Parathyroid adenoma (tissue), 2 donors: ENCODE measurements at regions not wholly inside any gene's neighbourhood (a gene's known extent, or its start where the extent isn't known, plus 50 kb on each side); places are given as distances from the start of the nearest gene placed in this dataset.

Experiments used
- H2AFZ ChIP-seq: fragments of 300-600 bp; sonication (generic); one replicate; pipeline ENCODE4 v1.7.0; 2017; ENCODE audit warnings: antibody characterized with exemption, mild to moderate bottlenecking
- H3K27ac ChIP-seq: fragments of 300-600 bp; sonication (generic); one replicate; pipeline ENCODE4 v1.7.0; 2017
- H3K27me3 ChIP-seq: fragments of 300-600 bp; sonication (generic); one replicate; pipeline ENCODE4 v1.7.0; 2017; ENCODE audit warnings: low read length; ENCODE audit not compliant: control insufficient read depth, insufficient read depth
- H3K36me3 ChIP-seq: fragments of 300-600 bp; sonication (generic); one replicate; pipeline ENCODE4 v1.7.0; 2017; ENCODE audit warnings: low read length; ENCODE audit not compliant: control insufficient read depth, insufficient read depth
- H3K4me1 ChIP-seq: fragments of 300-600 bp; sonication (generic); one replicate; pipeline ENCODE4 v1.7.0; 2017; ENCODE audit warnings: control low read depth
- H3K4me2 ChIP-seq: fragments of 300-600 bp; sonication (generic); one replicate; pipeline ENCODE4 v1.7.0; 2017; ENCODE audit warnings: low read length
- H3K4me3 ChIP-seq: fragments of 300-600 bp; sonication (generic); one replicate; pipeline ENCODE4 v1.7.0; 2017; ENCODE audit warnings: low read depth, low read length
- H3K79me2 ChIP-seq: fragments of 300-600 bp; sonication (generic); one replicate; pipeline ENCODE4 v1.7.0; 2017; ENCODE audit warnings: control low read depth
- H3K9ac ChIP-seq: fragments of 300-600 bp; sonication (generic); one replicate; pipeline ENCODE4 v1.7.0; 2017; ENCODE audit warnings: mild to moderate bottlenecking
- H3K9me3 ChIP-seq: fragments of 300-600 bp; sonication (generic); one replicate; pipeline ENCODE4 v1.7.0; 2017; ENCODE audit warnings: low read length; ENCODE audit not compliant: control insufficient read depth
- TF ChIP-seq, protein P1 (sequence below): fragments of 300-600 bp; sonication (generic); IDR thresholded peaks from one replicate; pipeline ENCODE4 v1.7.0; 2017; ENCODE audit warnings: antibody characterized with exemption, mild to moderate bottlenecking
- donor health status: primary hyperparathyroidism.

- no peak overlapping the region for H3K4me2 ChIP-seq
- no peaks in the 10 kb centered on the region for H3K9me3 ChIP-seq
- no peak overlapping the region for H2AFZ ChIP-seq
- no peaks in the 10 kb centered on the region for H3K36me3 ChIP-seq
- H3K27me3 ChIP-seq: no peaks in the 10 kb centered on the region
- H3K79me2 ChIP-seq: no peaks in the 10 kb centered on the region
- H3K9ac ChIP-seq: no peak overlapping the region
- TF ChIP-seq, protein P1, sequence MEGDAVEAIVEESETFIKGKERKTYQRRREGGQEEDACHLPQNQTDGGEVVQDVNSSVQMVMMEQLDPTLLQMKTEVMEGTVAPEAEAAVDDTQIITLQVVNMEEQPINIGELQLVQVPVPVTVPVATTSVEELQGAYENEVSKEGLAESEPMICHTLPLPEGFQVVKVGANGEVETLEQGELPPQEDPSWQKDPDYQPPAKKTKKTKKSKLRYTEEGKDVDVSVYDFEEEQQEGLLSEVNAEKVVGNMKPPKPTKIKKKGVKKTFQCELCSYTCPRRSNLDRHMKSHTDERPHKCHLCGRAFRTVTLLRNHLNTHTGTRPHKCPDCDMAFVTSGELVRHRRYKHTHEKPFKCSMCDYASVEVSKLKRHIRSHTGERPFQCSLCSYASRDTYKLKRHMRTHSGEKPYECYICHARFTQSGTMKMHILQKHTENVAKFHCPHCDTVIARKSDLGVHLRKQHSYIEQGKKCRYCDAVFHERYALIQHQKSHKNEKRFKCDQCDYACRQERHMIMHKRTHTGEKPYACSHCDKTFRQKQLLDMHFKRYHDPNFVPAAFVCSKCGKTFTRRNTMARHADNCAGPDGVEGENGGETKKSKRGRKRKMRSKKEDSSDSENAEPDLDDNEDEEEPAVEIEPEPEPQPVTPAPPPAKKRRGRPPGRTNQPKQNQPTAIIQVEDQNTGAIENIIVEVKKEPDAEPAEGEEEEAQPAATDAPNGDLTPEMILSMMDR: no peak
- no peaks in the 10 kb centered on the region for H3K4me1 ChIP-seq
- H3K27ac ChIP-seq: no peak overlapping the region
- H3K4me3 ChIP-seq: no peak overlapping the region
These were observed 2031.8 kb upstream of the CDH6 start for GRCh38 chr5:29161399-29162291.

DNA sequence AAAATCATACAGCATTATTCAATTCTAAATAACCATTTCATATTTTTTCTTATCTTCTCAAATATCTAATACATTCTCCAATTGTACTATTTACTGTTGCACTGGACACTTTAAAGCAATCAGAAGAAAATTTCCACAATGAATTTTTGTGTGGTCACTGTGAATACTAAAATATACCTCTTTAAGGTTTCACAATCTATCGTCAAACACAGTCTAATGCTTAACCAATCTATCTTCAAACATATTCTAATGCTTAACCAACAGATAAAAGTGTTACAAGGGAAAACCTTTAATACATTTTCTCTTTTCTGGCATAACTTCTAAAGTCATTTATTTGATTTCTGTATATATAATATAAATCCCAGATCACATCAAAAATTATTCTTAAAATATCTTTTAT lies 2035.5 kb upstream of the CDH6 start:
- Histone ChIP-seq H3K9me3 (no peaks in the 10 kb centered on the region), H3K36me3 (no peaks in the 10 kb centered on the region), H3K27ac (no peak overlapping the region), H3K4me3 (no peak overlapping the region), H2AFZ (no peak overlapping the region), H3K27me3 (no peaks in the 10 kb centered on the region), H3K79me2 (no peaks in the 10 kb centered on the region), H3K9ac (no peak overlapping the region), H3K4me2 (no peak overlapping the region), H3K4me1 (no peaks in the 10 kb centered on the region)
- TF ChIP-seq, protein P1: no peak

GRCh38 chr5:29150840-29151239 lies 2042.6 kb upstream of the CDH6 start:
- Histone ChIP-seq H3K4me3 (no peak overlapping the region), H3K4me1 (no peaks in the 10 kb centered on the region), H3K27me3 (no peaks in the 10 kb centered on the region), H2AFZ (no peak overlapping the region), H3K79me2 (no peaks in the 10 kb centered on the region), H3K27ac (no peak overlapping the region), H3K9me3 (no peaks in the 10 kb centered on the region), H3K4me2 (no peak overlapping the region), H3K9ac (no peak overlapping the region), H3K36me3 (no peaks in the 10 kb centered on the region)
- TF ChIP-seq, protein P1: no peak

DNA sequence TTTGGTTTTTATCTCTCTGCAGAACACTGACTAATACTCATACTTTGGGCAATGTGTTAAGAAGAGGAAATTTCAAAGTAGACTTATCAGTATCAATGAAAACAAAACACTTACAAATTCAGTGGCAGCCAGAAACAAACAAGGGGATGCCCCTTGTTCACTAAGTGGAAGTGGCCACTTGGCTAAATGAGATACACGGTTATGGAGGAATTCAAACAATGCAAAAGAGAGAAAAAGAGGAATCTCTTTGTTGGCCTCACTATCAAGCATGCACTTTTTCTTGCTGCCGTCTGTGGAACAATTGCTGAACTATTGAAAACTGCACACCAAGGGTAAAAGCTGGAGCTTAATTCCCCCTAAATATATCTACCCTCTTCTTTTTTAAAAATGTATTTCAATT lies 2044.9 kb upstream of the CDH6 start:
- H3K4me2 ChIP-seq: no peak overlapping the region
- H2AFZ ChIP-seq: no peak overlapping the region
- H3K4me3 ChIP-seq: no peak overlapping the region
- H3K9ac ChIP-seq: no peak overlapping the region
- H3K79me2 ChIP-seq: no peaks in the 10 kb centered on the region
- no peaks in the 10 kb centered on the region for H3K36me3 ChIP-seq
- no peaks in the 10 kb centered on the region for H3K4me1 ChIP-seq
- no peak overlapping the region for H3K27ac ChIP-seq
- H3K27me3 ChIP-seq: no peaks in the 10 kb centered on the region
- TF ChIP-seq, protein P1: no peak
- H3K9me3 ChIP-seq: no peaks in the 10 kb centered on the region

GRCh38 chr5:29148073-29148472 lies 2045.4 kb upstream of the CDH6 start:
- no peaks in the 10 kb centered on the region for H3K4me1 ChIP-seq
- H3K27ac ChIP-seq: no peak overlapping the region
- H2AFZ ChIP-seq: no peak overlapping the region
- H3K36me3 ChIP-seq: no peaks in the 10 kb centered on the region
- H3K9ac ChIP-seq: no peak overlapping the region
- TF ChIP-seq, protein P1: no peak
- no peaks in the 10 kb centered on the region for H3K79me2 ChIP-seq
- H3K4me2 ChIP-seq: no peak overlapping the region
- no peak overlapping the region for H3K4me3 ChIP-seq
- no peaks in the 10 kb centered on the region for H3K27me3 ChIP-seq
- H3K9me3 ChIP-seq: no peaks in the 10 kb centered on the region
